HG03432 (cell line): ENCODE measurements at regions not wholly inside any gene's neighbourhood (a gene's known extent, or its start where the extent isn't known, plus 50 kb on each side); places are given as distances from the start of the nearest gene placed in this dataset.
"Not testable (repeated sequence)": the region's sequence is repeated elsewhere in the genome, so short reads cannot be mapped to it uniquely, and the experiment has no call there.

Source experiments
- ATAC-seq: cut with Tn5 transposase; IDR thresholded peaks from one replicate; pipeline ENCODE4 v1.9.1; 2021; ENCODE audit warnings: mild to moderate bottlenecking, moderate library complexity; ENCODE audit not compliant: unreplicated experiment

- no peak for ATAC-seq
Observed at GRCh38 chr9:101893661-101894646, 155.5 kb upstream of the GRIN3A start.

GRCh38 chr9:101881508-101881907 is 143.1 kb upstream of the GRIN3A start:
- ATAC-seq, result no peak

- ATAC-seq, result no peak
Observed at GRCh38 chr9:101880846-101881245, 142.4 kb upstream of the GRIN3A start.

- ATAC-seq, result no peak
Observed at GRCh38 chr9:101878734-101879133, 140.3 kb upstream of the GRIN3A start.

- no peak for ATAC-seq
Observed at GRCh38 chr9:101877439-101877838, 139.0 kb upstream of the GRIN3A start.

GRCh38 chr9:101861472-101861871 is 123.0 kb upstream of the GRIN3A start:
- no peak for ATAC-seq

- no peak for ATAC-seq
Observed at GRCh38 chr9:101860920-101861319, 122.5 kb upstream of the GRIN3A start.

GRCh38 chr9:101859620-101860019 is 121.2 kb upstream of the GRIN3A start:
- no peak for ATAC-seq

- no peak for ATAC-seq
Observed at GRCh38 chr9:101858026-101858425, 119.6 kb upstream of the GRIN3A start.

GRCh38 chr9:101849102-101849707 is 110.8 kb upstream of the GRIN3A start:
- no peak for ATAC-seq

- peak; percentile 56 for ATAC-seq
Observed at GRCh38 chr9:101848485-101848919, 110.1 kb upstream of the GRIN3A start.

GRCh38 chr9:101846161-101846560 is 107.7 kb upstream of the GRIN3A start:
- ATAC-seq, result no peak

- no peak for ATAC-seq
Observed at GRCh38 chr9:101840694-101841188, 102.3 kb upstream of the GRIN3A start.

GRCh38 chr9:101838988-101839387 is 100.5 kb upstream of the GRIN3A start:
- ATAC-seq, result not testable (repeated sequence)

- ATAC-seq, result no peak
Observed at GRCh38 chr9:101836021-101836420, 97.6 kb upstream of the GRIN3A start.

GRCh38 chr9:101832486-101832885 is 94.0 kb upstream of the GRIN3A start:
- no peak for ATAC-seq

- not testable (repeated sequence) for ATAC-seq
Observed at GRCh38 chr9:101821450-101821849, 83.0 kb upstream of the GRIN3A start.

GRCh38 chr9:101820983-101821382 is 82.5 kb upstream of the GRIN3A start:
- not testable (repeated sequence) for ATAC-seq

GRCh38 chr9:101814064-101814463 is 75.6 kb upstream of the GRIN3A start:
- ATAC-seq, result no peak

- ATAC-seq, result not testable (repeated sequence)
Observed at GRCh38 chr9:101807879-101808278, 69.4 kb upstream of the GRIN3A start.

- peak; percentile 40 for ATAC-seq
Observed at GRCh38 chr9:101796044-101796443, 57.6 kb upstream of the GRIN3A start.

- no peak for ATAC-seq
Observed at GRCh38 chr9:101795147-101795546, 56.7 kb upstream of the GRIN3A start.
